Left lung (tissue), 4 donors: ENCODE measurements at regions not wholly inside any gene's neighbourhood (a gene's known extent, or its start where the extent isn't known, plus 50 kb on each side); places are given as distances from the start of the nearest gene placed in this dataset.

Source experiments
- ATAC-seq: fragments of 200-7000 bp; cut with Tn5 transposase; one replicate; pipeline ENCODE4 v1.9.1; 2020; ENCODE audit warnings: moderate library complexity
- DNase-seq, 4 donors: peaks; one replicate each; pipeline ENCODE4 v3.0.0-alpha.2; 2013 to 2020
- H3K27ac ChIP-seq, 2 donors: fragments of 200-600 bp; sonication (generic) in 1 of 2; one replicate each; pipeline versions ENCODE4 v1.5.0 to v1.8.0; 2020 to 2021
- H3K27me3 ChIP-seq, 2 donors: fragments of 200-600 bp; sonication (generic) in 1 of 2; one replicate each; pipeline versions ENCODE4 v1.5.0 to v1.8.0; 2020 to 2021
- H3K36me3 ChIP-seq, 2 donors: fragments of 200-600 bp; sonication (generic) in 1 of 2; one replicate each; pipeline versions ENCODE4 v1.5.0 to v1.8.0; 2020 to 2021
- H3K4me1 ChIP-seq, 2 donors: fragments of 200-600 bp; one replicate each; pipeline ENCODE4 v1.8.0; 2021
- H3K4me3 ChIP-seq, 2 donors: fragments of 200-600 bp; sonication (generic) in 1 of 2; one replicate each; pipeline versions ENCODE4 v1.5.0 to v1.8.0; 2020 to 2021; ENCODE audit warnings: mild to moderate bottlenecking in 1 of 2
- H3K9me3 ChIP-seq, 2 donors: fragments of 200-600 bp; sonication (generic) in 1 of 2; one replicate each; pipeline versions ENCODE4 v1.5.0 to v1.8.0; 2020 to 2021
- intact Hi-C, 2 donors: fragments of 100-400 bp; cut with DNase I; formaldehyde crosslinking; loops; one replicate each; pipeline versions ENCODE4 v1.11.2 to v1.14.2; 2022
- TF ChIP-seq, protein P1 (sequence below), 2 donors: fragments of 200-600 bp; sonication (generic) in 1 of 2; IDR thresholded peaks; one replicate each; pipeline versions ENCODE4 v1.5.0 to v1.8.0; 2021; ENCODE audit warnings: antibody characterized with exemption in 2 of 2
- donor health status: DM: no; HTN: yes; CAD: no.
- donor health status: DM: no; HTN: no; CAD: no.

DNA sequence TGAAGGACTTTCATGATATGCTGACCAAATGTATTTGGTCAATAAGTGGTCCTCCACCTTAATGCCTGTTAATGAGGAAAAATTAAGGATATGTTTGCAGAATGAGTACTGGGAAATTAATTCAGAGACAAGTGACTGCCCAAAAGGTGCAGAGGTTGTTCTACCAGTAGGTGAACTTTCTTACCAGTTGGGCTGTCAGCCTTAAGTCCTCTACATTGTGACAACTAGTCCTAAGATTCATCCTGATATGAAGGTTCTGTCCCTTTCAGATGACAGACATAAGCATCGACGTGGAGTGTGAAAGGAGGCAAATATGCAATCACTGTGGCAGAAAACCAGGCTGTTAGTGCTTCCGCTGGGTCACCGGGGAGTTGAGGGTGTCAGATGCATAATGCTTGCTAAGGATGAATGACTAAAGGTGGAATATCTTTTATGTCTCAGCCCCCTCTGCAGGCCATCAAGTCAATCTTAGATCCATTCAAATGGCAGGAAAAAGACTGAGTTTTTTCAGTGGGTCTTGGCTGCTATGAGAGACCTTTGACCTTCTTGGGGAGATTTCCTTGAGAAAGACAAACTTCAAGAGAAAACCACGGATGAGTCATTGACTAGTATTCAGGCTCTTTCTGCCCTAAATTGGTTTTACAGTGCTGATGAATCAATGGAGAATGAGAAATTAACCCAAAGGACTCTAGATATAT lies 226.0 kb downstream of the TPBG start:
- no peaks in the 10 kb centered on the region for H3K36me3 ChIP-seq
- TF ChIP-seq, protein P1, sequence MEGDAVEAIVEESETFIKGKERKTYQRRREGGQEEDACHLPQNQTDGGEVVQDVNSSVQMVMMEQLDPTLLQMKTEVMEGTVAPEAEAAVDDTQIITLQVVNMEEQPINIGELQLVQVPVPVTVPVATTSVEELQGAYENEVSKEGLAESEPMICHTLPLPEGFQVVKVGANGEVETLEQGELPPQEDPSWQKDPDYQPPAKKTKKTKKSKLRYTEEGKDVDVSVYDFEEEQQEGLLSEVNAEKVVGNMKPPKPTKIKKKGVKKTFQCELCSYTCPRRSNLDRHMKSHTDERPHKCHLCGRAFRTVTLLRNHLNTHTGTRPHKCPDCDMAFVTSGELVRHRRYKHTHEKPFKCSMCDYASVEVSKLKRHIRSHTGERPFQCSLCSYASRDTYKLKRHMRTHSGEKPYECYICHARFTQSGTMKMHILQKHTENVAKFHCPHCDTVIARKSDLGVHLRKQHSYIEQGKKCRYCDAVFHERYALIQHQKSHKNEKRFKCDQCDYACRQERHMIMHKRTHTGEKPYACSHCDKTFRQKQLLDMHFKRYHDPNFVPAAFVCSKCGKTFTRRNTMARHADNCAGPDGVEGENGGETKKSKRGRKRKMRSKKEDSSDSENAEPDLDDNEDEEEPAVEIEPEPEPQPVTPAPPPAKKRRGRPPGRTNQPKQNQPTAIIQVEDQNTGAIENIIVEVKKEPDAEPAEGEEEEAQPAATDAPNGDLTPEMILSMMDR (IDR thresholded peaks at IDR 0.05): no peak
- no peak overlapping the region for H3K27ac ChIP-seq
- no peaks in the 10 kb centered on the region for H3K9me3 ChIP-seq
- no peaks in the 10 kb centered on the region for H3K27me3 ChIP-seq
- H3K4me1 ChIP-seq: no peaks in the 10 kb centered on the region
- H3K4me3 ChIP-seq: no peak overlapping the region
- intact Hi-C loops: no loop called here
- peak in 1 of 4 donors; percentile 5 for DNase-seq
- peak; percentile 41 for ATAC-seq

DNA sequence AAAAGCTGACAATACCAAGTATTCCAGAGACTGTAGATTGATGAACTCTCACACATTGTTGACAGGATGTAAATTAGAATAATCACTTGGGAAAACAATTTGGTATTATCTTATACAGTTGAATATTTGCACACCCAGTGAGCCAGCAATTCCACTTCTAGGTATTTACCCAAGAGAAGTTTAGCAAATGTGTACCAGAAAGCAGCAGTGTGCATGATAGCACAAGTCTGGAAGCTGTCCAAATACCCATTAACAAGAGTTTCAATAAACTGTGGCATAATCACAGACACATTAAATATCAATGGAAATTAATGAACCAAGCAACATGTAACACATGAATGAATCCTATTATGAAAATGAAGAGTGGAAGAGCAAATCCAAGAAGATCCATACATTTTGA lies 233.6 kb downstream of the TPBG start:
- intact Hi-C loops: no loop called here
- Histone ChIP-seq H3K36me3 (no peaks in the 10 kb centered on the region), H3K27ac (no peak overlapping the region), H3K9me3 (no peaks in the 10 kb centered on the region), H3K4me3 (no peak overlapping the region), H3K27me3 (peaks cover 0 to 3% of the 10 kb centered on the region in 2 donors), H3K4me1 (no peaks in the 10 kb centered on the region)
- no peak for DNase-seq
- no peak for ATAC-seq
- TF ChIP-seq, protein P1 (IDR thresholded peaks at IDR 0.05): no peak

DNA sequence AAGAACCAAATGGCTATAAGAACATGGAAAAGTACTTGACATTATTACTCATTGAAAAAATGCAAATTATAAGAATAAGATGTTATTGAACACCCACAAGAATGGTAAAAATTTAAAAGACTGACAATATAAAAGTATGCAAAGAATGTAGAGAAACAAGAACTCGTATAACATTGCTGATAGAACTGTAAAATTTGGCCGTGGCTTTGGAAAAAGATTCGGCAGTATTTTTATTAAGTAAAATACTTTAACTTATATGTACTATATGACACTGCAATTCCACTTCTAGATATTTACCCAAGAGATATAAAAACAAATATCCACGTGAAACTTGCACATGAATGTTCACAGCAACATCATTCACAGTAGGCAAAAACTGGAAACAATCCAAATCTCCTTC lies 239.2 kb downstream of the TPBG start:
- intact Hi-C loops: no loop called here
- Histone ChIP-seq H3K27me3 (peaks cover 0 to 3% of the 10 kb centered on the region in 2 donors), H3K9me3 (no peaks in the 10 kb centered on the region), H3K27ac (no peak overlapping the region), H3K4me1 (no peaks in the 10 kb centered on the region), H3K36me3 (no peaks in the 10 kb centered on the region), H3K4me3 (no peak overlapping the region)
- ATAC-seq: no peak
- DNase-seq: no peak
- TF ChIP-seq, protein P1 (IDR thresholded peaks at IDR 0.05): no peak

DNA sequence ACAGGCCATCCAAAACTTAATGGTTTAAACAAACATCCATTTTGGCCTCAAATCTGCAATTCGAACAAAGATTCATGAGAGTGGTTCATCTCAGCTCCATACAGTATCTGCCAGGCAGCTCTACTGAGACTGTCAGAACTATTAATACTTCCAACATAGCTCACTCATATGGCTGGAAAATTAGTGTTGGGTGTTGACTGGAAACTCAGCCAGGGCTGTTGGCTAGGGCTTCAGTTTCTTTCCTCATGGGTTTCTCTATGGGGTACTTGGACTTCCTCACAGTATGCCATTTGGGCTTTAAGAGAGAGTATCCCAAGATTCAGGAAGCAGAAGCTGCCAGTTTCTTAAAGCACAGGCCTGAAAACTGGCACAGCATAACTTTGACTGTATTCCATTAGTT lies 240.3 kb downstream of the TPBG start:
- no peaks in the 10 kb centered on the region for H3K4me1 ChIP-seq
- peaks cover 0 to 3% of the 10 kb centered on the region in 2 donors for H3K27me3 ChIP-seq
- DNase-seq: no peak
- no peaks in the 10 kb centered on the region for H3K9me3 ChIP-seq
- intact Hi-C loops: no loop called here
- no peak overlapping the region for H3K4me3 ChIP-seq
- TF ChIP-seq, protein P1 (IDR thresholded peaks at IDR 0.05): no peak
- no peak for ATAC-seq
- no peak overlapping the region for H3K27ac ChIP-seq
- no peaks in the 10 kb centered on the region for H3K36me3 ChIP-seq

DNA sequence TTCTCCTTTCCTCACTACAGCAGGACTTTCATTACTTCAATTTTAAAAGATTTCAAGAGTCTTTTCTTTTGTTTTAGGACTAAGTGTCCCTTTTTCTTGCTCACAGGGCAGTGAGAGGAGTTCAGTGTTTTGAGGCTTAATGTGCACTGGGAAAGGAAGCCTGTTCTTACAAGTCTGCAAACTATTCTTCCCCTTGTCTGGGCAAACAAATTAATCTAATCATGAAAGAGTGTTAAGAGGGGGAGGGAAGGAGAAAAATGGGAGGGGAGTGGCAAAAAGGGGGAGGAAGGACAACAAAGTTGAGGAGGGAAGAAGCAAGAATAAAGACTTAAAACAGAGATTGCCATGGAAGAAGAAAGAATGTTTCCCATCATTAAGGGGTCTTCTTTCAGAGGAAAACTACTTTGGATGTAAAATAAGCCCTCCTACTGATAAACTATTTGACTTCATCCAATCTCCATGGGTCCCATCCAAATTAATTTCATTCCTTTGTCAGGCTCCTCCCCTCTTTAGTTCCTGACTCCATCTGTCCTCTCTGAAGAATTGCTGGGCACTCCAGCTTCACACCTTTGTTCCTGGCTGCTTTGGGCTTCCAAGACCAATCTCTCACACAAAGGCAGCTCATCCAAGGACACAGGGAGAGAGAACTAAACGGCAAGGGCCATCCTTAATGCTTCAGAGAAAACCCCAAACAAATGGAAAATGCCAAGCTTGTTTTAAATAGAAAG lies 244.5 kb downstream of the TPBG start:
- DNase-seq (no peak), ATAC-seq (no peak)
- no peak overlapping the region for H3K27ac ChIP-seq
- H3K36me3 ChIP-seq: no peaks in the 10 kb centered on the region
- intact Hi-C loops: no loop called here
- H3K27me3 ChIP-seq: no peaks in the 10 kb centered on the region
- H3K9me3 ChIP-seq: no peaks in the 10 kb centered on the region
- no peak overlapping the region for H3K4me3 ChIP-seq
- no peaks in the 10 kb centered on the region for H3K4me1 ChIP-seq
- TF ChIP-seq, protein P1 (IDR thresholded peaks at IDR 0.05): no peak
